Breast epithelium (tissue), 4 donors: ENCODE measurements at regions not wholly inside any gene's neighbourhood (a gene's known extent, or its start where the extent isn't known, plus 50 kb on each side); places are given as distances from the start of the nearest gene placed in this dataset.

ENCODE experiments used
- DNase-seq, 2 donors: peaks; one replicate each; pipeline ENCODE4 v3.0.0-alpha.2; 2019; ENCODE audit warnings: low spot score in 2 of 2
- H3K27ac ChIP-seq, 2 donors: fragments of 200-600 bp; sonication (generic) in 1 of 2; one replicate each; pipeline ENCODE4 v1.5.1; 2016 to 2019; ENCODE audit warnings: mild to moderate bottlenecking in 1 of 2
- H3K27me3 ChIP-seq, 2 donors: fragments of 200-600 bp; sonication (generic) in 1 of 2; one replicate each; pipeline versions ENCODE4 v1.5.1 to v1.6.0; 2017 to 2019; ENCODE audit warnings: control low read depth in 1 of 2, mild to moderate bottlenecking in 1 of 2
- H3K36me3 ChIP-seq: fragments of 200-600 bp; one replicate; pipeline ENCODE4 v1.5.1; 2019
- H3K4me1 ChIP-seq, 2 donors: fragments of 200-600 bp; sonication (generic); one replicate each; pipeline ENCODE4 v1.5.1; 2016 to 2019; ENCODE audit warnings: control low read depth in 1 of 2
- H3K4me3 ChIP-seq, 3 donors: fragments of 200-600 bp; sonication (generic); 1 replicate in 2 of 3; 2 replicates in 1 of 3; pipeline ENCODE4 v1.5.1; 2016 to 2019; ENCODE audit warnings: mild to moderate bottlenecking in 3 of 3, moderate library complexity in 2 of 3
- H3K9me3 ChIP-seq, 2 donors: fragments of 200-600 bp; sonication (generic) in 1 of 2; one replicate each; pipeline ENCODE4 v1.5.1; 2016 to 2019; ENCODE audit warnings: control low read depth in 1 of 2
- POLR2A ChIP-seq: fragments of 450-650 bp; IDR thresholded peaks from one replicate; pipeline ENCODE4 v1.6.1; 2016; ENCODE audit warnings: antibody characterized with exemption, mild to moderate bottlenecking, moderate library complexity
- POLR2AphosphoS5 ChIP-seq, 3 donors: sonication (generic); formaldehyde crosslinking; IDR thresholded peaks; one replicate each; pipeline ENCODE4 v1.6.1; 2017; ENCODE audit warnings: antibody characterized with exemption in 3 of 3
- intact Hi-C: fragments of 100-400 bp; cut with DNase I; formaldehyde crosslinking; loops from one replicate; pipeline ENCODE4 v1.15.1; 2023; ENCODE audit warnings: low total_unique reads
- TF ChIP-seq, protein P1 (sequence below), 3 donors: fragments of 450-650 bp; IDR thresholded peaks; one replicate each; pipeline ENCODE4 v1.5.1; 2016 to 2017; ENCODE audit warnings: antibody characterized with exemption in 3 of 3, mild to moderate bottlenecking in 3 of 3, moderate library complexity in 3 of 3

DNA sequence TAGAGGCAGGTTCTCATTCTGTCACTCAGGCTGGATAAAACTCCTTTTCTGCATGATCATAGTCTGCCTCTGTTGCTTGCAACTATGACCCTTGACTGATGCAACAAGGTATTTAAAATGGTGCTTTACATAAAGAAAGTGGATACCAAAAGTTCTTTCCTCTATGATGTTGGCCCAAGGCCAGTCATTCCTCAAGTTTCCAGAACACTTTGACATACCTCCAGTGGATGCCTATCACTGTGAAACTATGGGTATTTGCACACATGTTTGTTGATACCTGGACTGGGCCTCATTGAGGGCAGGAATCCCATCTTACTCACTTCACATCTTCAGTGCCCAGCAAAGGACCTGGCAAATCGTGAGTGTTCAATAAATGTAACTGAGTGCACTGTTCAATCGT is 159.0 kb upstream of the ZC3H12C start:
- Histone ChIP-seq H3K9me3 (no peaks in the 10 kb centered on the region), H3K4me1 (no peaks in the 10 kb centered on the region), H3K27ac (no peak overlapping the region), H3K36me3 (no peaks in the 10 kb centered on the region), H3K27me3 (no peaks in the 10 kb centered on the region), H3K4me3 (no peak overlapping the region)
- intact Hi-C loops = no loop called here
- TF ChIP-seq POLR2A (no peak), POLR2AphosphoS5 (IDR thresholded peaks at IDR 0.05) (no peak)
- TF ChIP-seq, protein P1, sequence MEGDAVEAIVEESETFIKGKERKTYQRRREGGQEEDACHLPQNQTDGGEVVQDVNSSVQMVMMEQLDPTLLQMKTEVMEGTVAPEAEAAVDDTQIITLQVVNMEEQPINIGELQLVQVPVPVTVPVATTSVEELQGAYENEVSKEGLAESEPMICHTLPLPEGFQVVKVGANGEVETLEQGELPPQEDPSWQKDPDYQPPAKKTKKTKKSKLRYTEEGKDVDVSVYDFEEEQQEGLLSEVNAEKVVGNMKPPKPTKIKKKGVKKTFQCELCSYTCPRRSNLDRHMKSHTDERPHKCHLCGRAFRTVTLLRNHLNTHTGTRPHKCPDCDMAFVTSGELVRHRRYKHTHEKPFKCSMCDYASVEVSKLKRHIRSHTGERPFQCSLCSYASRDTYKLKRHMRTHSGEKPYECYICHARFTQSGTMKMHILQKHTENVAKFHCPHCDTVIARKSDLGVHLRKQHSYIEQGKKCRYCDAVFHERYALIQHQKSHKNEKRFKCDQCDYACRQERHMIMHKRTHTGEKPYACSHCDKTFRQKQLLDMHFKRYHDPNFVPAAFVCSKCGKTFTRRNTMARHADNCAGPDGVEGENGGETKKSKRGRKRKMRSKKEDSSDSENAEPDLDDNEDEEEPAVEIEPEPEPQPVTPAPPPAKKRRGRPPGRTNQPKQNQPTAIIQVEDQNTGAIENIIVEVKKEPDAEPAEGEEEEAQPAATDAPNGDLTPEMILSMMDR (IDR thresholded peaks at IDR 0.05) = no peak
- no peak for DNase-seq

DNA sequence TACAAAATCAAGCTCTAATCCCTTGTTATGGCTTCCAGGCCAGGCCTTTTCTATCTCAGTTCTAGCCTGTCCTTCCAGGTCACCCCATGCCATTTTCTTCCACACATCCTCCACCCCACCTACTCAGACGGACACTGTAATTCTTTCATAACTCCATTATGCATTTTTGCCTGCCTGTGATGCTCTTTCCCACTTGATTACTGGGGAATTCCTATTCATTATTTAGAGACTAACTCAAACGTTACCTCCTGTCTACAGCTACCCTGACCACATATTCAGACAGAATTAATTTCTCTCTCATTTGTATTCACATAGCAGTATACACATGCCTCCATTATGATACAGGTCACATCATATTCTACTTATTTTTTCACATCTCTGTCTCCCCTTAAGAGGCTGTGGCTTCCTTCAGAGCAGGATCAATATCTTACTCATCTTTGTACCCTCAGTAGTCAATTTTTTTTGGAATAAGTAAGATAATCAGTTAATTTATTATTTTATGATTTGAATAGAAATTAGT is 156.5 kb upstream of the ZC3H12C start:
- intact Hi-C loops = no loop called here
- Histone ChIP-seq H3K36me3 (no peaks in the 10 kb centered on the region), H3K4me3 (no peak overlapping the region), H3K9me3 (no peaks in the 10 kb centered on the region), H3K27ac (no peak overlapping the region), H3K4me1 (no peaks in the 10 kb centered on the region), H3K27me3 (no peaks in the 10 kb centered on the region)
- DNase-seq = no peak
- TF ChIP-seq, protein P1 (IDR thresholded peaks at IDR 0.05) = no peak
- TF ChIP-seq POLR2A (no peak), POLR2AphosphoS5 (IDR thresholded peaks at IDR 0.05) (no peak)

DNA sequence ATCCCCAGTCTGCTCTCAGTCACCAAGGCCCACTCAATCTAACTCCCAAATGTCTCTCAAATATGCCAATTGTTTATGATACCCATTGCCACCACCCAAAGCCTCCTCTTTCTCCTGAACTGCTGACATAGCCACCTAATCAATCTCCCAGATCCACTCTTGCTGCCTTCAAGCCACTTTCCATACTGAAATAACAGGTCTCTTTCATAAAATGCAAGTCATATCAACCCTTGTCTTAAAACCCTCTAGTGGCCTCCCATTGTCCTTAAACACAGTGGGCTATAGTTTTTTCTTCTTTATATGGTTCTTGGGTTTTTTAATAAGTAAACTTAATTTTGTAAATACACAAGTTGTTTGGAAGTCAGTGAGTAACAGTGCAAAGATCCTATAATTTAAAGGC is 155.2 kb upstream of the ZC3H12C start:
- no peak for TF ChIP-seq POLR2AphosphoS5 (IDR thresholded peaks at IDR 0.05)
- TF ChIP-seq, protein P1 (IDR thresholded peaks at IDR 0.05) = no peak
- no peak for TF ChIP-seq POLR2A
- Histone ChIP-seq H3K27me3 (no peaks in the 10 kb centered on the region), H3K36me3 (no peaks in the 10 kb centered on the region), H3K4me1 (no peaks in the 10 kb centered on the region), H3K4me3 (no peak overlapping the region), H3K9me3 (no peaks in the 10 kb centered on the region), H3K27ac (no peak overlapping the region)
- intact Hi-C loops = no loop called here
- no peak for DNase-seq

DNA sequence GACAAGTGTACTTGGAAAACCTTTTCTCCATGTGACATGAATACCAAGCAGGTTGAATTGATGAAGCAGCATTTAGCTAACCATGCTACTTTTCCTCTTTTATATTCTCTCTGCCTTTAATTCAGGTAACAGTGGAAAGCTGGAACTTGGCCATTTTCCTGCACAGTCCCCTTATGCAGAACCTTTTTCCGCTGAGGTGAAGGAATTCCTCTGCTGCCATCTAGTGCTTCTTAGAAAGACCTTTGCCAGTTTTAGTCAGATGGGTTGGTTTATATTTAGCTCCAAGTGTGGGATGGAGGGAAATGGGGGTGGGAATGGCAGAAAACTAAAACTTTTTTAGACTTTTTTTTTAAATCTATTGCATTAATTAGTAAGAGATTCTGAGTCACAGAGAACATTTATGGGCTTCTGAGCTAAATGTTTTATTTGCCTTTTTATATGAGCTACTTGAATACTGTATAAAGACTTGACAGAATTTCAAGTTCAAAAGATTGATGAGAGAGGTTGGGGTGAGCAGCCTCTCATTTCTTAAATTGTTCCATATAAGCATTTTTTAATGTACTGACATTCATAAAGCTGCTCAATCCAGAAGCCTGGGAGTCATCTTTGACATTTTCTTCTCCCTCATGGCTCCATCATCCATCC is 153.9 kb upstream of the ZC3H12C start:
- Histone ChIP-seq H3K4me3 (no peak overlapping the region), H3K27me3 (no peaks in the 10 kb centered on the region), H3K4me1 (no peaks in the 10 kb centered on the region), H3K27ac (no peak overlapping the region), H3K36me3 (no peaks in the 10 kb centered on the region), H3K9me3 (no peaks in the 10 kb centered on the region)
- no peak for DNase-seq
- intact Hi-C loops = no loop called here
- TF ChIP-seq, protein P1 (IDR thresholded peaks at IDR 0.05) = peak in 2 of 3 donors; percentile 13 to 15
- TF ChIP-seq POLR2AphosphoS5 (IDR thresholded peaks at IDR 0.05) (no peak), POLR2A (no peak)

DNA sequence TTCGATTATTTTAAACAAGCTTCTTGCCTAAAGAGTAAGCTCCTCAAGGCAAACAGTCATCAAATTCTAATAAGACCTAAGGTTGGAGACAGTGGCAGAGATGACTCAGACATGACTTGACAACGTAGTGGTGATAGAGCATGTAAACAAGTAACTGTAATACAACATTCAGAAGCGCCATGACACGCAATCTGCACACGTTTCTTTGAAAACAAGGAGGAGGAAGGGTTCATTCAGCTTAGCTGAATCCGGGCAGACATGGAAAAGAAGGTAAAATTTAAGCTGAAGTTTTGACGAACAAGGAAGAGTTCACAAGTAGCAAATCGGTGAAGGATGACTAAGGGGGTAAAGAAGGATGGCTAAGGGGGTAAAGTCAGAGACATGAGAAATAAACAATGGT is 152.4 kb upstream of the ZC3H12C start:
- H3K27ac ChIP-seq = no peak overlapping the region
- H3K4me1 ChIP-seq = no peaks in the 10 kb centered on the region
- intact Hi-C loops = no loop called here
- H3K36me3 ChIP-seq = no peaks in the 10 kb centered on the region
- H3K27me3 ChIP-seq = no peaks in the 10 kb centered on the region
- no peak for DNase-seq
- H3K4me3 ChIP-seq = no peak overlapping the region
- H3K9me3 ChIP-seq = no peaks in the 10 kb centered on the region
- TF ChIP-seq POLR2AphosphoS5 (IDR thresholded peaks at IDR 0.05) (no peak), POLR2A (no peak)
- TF ChIP-seq, protein P1 (IDR thresholded peaks at IDR 0.05) = no peak
